ENCODE measurements at regions not wholly inside any gene's neighbourhood (a gene's known extent, or its start where the extent isn't known, plus 50 kb on each side); places are given as distances from the start of the nearest gene placed in this dataset.

DNA sequence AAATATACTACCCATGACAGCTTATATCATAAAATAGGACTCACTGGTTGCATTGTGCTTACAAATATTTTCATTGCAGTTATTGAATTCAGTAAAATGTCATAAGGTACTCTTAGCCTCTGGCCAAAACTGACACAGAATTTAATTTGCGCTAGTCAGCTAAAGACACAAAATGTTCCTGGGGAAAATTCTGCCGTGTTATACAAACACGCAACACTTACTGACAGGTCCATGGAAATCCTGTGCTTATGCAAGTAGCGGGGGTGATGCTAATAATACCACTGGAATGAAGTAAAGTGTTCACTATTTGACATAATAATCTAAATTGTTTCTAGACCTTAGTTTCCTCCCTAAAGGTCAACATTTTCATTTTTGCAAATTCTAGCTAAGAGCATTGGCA lies 354.4 kb upstream of the RSPO3 start:
- no peak for TF ChIP-seq NFE2L1 (CRISPR knock-in tag; IDR thresholded peaks at IDR 0.05)
- TF ChIP-seq, protein P1, sequence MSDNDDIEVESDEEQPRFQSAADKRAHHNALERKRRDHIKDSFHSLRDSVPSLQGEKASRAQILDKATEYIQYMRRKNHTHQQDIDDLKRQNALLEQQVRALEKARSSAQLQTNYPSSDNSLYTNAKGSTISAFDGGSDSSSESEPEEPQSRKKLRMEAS (CRISPR knock-in tag; IDR thresholded peaks at IDR 0.05): no peak
- TF ChIP-seq, protein P2, sequence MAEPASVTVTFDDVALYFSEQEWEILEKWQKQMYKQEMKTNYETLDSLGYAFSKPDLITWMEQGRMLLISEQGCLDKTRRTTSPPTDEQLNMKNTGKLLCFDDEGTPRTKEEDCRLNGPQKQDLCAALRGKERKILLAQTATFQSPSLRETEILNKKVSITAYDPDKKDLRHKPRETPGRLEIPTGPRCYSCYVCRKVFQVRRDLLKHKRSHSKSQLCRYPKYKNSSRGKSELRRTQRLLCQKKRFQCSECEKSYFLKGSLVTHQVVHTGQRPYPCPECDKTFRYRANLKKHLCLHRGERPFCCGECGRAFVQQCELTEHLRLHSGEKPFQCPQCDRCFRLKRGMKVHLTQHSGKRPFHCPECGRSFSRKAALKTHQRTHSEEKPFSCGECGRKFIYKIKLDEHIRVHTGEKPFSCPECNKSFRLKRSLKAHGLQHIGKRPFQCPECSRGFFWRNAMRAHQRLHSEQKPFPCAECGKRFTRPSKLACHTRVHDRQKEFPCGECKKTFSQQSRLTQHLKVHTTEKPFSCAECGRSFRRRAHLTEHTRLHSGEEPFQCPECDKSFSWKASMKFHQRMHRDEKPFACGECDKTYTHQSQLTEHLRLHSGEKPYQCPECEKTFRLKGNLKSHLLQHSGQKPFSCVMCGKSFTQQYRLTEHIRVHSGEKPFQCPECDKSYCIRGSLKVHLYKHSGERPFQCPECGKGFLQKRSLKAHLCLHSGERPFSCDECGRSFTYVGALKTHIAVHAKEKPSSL (CRISPR knock-in tag; conservative IDR thresholded peaks at IDR 0.05): no peak
- no peak for TF ChIP-seq ZNF232 (CRISPR knock-in tag; IDR thresholded peaks at IDR 0.05)
- TF ChIP-seq, protein P3, sequence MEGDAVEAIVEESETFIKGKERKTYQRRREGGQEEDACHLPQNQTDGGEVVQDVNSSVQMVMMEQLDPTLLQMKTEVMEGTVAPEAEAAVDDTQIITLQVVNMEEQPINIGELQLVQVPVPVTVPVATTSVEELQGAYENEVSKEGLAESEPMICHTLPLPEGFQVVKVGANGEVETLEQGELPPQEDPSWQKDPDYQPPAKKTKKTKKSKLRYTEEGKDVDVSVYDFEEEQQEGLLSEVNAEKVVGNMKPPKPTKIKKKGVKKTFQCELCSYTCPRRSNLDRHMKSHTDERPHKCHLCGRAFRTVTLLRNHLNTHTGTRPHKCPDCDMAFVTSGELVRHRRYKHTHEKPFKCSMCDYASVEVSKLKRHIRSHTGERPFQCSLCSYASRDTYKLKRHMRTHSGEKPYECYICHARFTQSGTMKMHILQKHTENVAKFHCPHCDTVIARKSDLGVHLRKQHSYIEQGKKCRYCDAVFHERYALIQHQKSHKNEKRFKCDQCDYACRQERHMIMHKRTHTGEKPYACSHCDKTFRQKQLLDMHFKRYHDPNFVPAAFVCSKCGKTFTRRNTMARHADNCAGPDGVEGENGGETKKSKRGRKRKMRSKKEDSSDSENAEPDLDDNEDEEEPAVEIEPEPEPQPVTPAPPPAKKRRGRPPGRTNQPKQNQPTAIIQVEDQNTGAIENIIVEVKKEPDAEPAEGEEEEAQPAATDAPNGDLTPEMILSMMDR (IDR thresholded peaks at IDR 0.05): no peak
- TF ChIP-seq MXD4 (CRISPR knock-in tag; IDR thresholded peaks at IDR 0.05; ENCODE audit: borderline replicate concordance): no peak
- TF ChIP-seq, protein P4, sequence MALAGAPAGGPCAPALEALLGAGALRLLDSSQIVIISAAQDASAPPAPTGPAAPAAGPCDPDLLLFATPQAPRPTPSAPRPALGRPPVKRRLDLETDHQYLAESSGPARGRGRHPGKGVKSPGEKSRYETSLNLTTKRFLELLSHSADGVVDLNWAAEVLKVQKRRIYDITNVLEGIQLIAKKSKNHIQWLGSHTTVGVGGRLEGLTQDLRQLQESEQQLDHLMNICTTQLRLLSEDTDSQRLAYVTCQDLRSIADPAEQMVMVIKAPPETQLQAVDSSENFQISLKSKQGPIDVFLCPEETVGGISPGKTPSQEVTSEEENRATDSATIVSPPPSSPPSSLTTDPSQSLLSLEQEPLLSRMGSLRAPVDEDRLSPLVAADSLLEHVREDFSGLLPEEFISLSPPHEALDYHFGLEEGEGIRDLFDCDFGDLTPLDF (CRISPR knock-in tag; IDR thresholded peaks at IDR 0.05): no peak
- no peak for TF ChIP-seq KAT7 (CRISPR knock-in tag; IDR thresholded peaks at IDR 0.05; ENCODE audit: borderline replicate concordance)
- TF ChIP-seq CREB1 (CRISPR knock-in tag; IDR thresholded peaks at IDR 0.05): no peak
- TF ChIP-seq, protein P5, sequence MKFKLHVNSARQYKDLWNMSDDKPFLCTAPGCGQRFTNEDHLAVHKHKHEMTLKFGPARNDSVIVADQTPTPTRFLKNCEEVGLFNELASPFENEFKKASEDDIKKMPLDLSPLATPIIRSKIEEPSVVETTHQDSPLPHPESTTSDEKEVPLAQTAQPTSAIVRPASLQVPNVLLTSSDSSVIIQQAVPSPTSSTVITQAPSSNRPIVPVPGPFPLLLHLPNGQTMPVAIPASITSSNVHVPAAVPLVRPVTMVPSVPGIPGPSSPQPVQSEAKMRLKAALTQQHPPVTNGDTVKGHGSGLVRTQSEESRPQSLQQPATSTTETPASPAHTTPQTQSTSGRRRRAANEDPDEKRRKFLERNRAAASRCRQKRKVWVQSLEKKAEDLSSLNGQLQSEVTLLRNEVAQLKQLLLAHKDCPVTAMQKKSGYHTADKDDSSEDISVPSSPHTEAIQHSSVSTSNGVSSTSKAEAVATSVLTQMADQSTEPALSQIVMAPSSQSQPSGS (CRISPR knock-in tag; IDR thresholded peaks at IDR 0.05; ENCODE audit: borderline replicate concordance, low read depth): no peak
- TF ChIP-seq SMAD4 (CRISPR knock-in tag; IDR thresholded peaks at IDR 0.05): no peak

Measured in WTC11 (cell line).